ENCODE measurements at regions not wholly inside any gene's neighbourhood (a gene's known extent, or its start where the extent isn't known, plus 50 kb on each side); places are given as distances from the start of the nearest gene placed in this dataset.

GRCh38 chr13:63595811-63596210 lies 2180.2 kb upstream of the PCDH20 start:
- no peak for TF ChIP-seq CTCF (IDR thresholded peaks at IDR 0.05)
- DNase-seq (no peak), ATAC-seq (ENCODE audit: poor library complexity) (no peak)
- Histone ChIP-seq H3K27me3 (ENCODE audit: control insufficient read depth in 1 of 2, insufficient read depth in 2 of 2, low read length in 2 of 2) (no peaks in the 10 kb centered on the region), H3K27ac (ENCODE audit: low read depth in 1 of 2, low read length in 2 of 2) (no peak overlapping the region), H3K36me3 (ENCODE audit: insufficient read depth, low read length) (no peaks in the 10 kb centered on the region), H3K9me3 (ENCODE audit: control insufficient read depth in 1 of 2, insufficient read depth in 1 of 2, low read length in 2 of 2) (peaks cover 0 to 10% of the 10 kb centered on the region in 2 experiments), H3K4me1 (ENCODE audit: insufficient read depth, low read length) (no peaks in the 10 kb centered on the region), H3K4me3 (ENCODE audit: low read length) (no peak overlapping the region)
- Mint-ChIP-seq H3K4me1 (ENCODE audit: low read depth) (no peaks in the 10 kb centered on the region), H3K27ac (no peak overlapping the region), H3K27me3 (no peaks in the 10 kb centered on the region), H3K4me3 (no peak overlapping the region), H3K36me3 (ENCODE audit: low read depth) (no peaks in the 10 kb centered on the region), H3K9me3 (peaks cover 5% of the 10 kb centered on the region)
- ChIA-PET POLR2A (no interaction called here), CTCF (no interaction called here)
- intact Hi-C loops (cut with DNase I, micrococcal nuclease) = no loop called here

GRCh38 chr13:63586467-63586866 lies 2170.8 kb upstream of the PCDH20 start:
- intact Hi-C loops (cut with DNase I, micrococcal nuclease) = no loop called here
- H3K27me3 Mint-ChIP-seq = no peaks in the 10 kb centered on the region
- peaks cover 18% of the 10 kb centered on the region for H3K9me3 Mint-ChIP-seq
- H3K27ac ChIP-seq (ENCODE audit: low read depth in 1 of 2, low read length in 2 of 2) = no peak overlapping the region
- no peak for DNase-seq
- H3K9me3 ChIP-seq (ENCODE audit: control insufficient read depth in 1 of 2, insufficient read depth in 1 of 2, low read length in 2 of 2) = peaks cover 0 to 12% of the 10 kb centered on the region in 2 experiments
- no peak overlapping the region for H3K4me3 Mint-ChIP-seq
- TF ChIP-seq CTCF (IDR thresholded peaks at IDR 0.05) = no peak
- H3K36me3 Mint-ChIP-seq (ENCODE audit: low read depth) = no peaks in the 10 kb centered on the region
- no peaks in the 10 kb centered on the region for H3K4me1 Mint-ChIP-seq (ENCODE audit: low read depth)
- no peaks in the 10 kb centered on the region for H3K36me3 ChIP-seq (ENCODE audit: insufficient read depth, low read length)
- no peak overlapping the region for H3K4me3 ChIP-seq (ENCODE audit: low read length)
- no peak overlapping the region for H3K27ac Mint-ChIP-seq
- no peaks in the 10 kb centered on the region for H3K27me3 ChIP-seq (ENCODE audit: control insufficient read depth in 1 of 2, insufficient read depth in 2 of 2, low read length in 2 of 2)
- H3K4me1 ChIP-seq (ENCODE audit: insufficient read depth, low read length) = no peaks in the 10 kb centered on the region
- ATAC-seq (ENCODE audit: poor library complexity) = no peak
- ChIA-PET CTCF (no interaction called here), POLR2A (no interaction called here)

- no peaks in the 10 kb centered on the region for H3K36me3 ChIP-seq (ENCODE audit: insufficient read depth, low read length)
- H3K27me3 Mint-ChIP-seq = no peaks in the 10 kb centered on the region
- peaks cover 0 to 11% of the 10 kb centered on the region in 2 experiments for H3K9me3 ChIP-seq (ENCODE audit: control insufficient read depth in 1 of 2, insufficient read depth in 1 of 2, low read length in 2 of 2)
- no peaks in the 10 kb centered on the region for H3K27me3 ChIP-seq (ENCODE audit: control insufficient read depth in 1 of 2, insufficient read depth in 2 of 2, low read length in 2 of 2)
- POLR2A ChIA-PET = no interaction called here
- no peak overlapping the region for H3K27ac Mint-ChIP-seq
- ATAC-seq (ENCODE audit: poor library complexity) (no peak), DNase-seq (no peak)
- no peak overlapping the region for H3K4me3 ChIP-seq (ENCODE audit: low read length)
- CTCF ChIA-PET = no interaction called here
- no peaks in the 10 kb centered on the region for H3K4me1 ChIP-seq (ENCODE audit: insufficient read depth, low read length)
- H3K9me3 Mint-ChIP-seq = peaks cover 18% of the 10 kb centered on the region
- no peaks in the 10 kb centered on the region for H3K36me3 Mint-ChIP-seq (ENCODE audit: low read depth)
- no peak for TF ChIP-seq CTCF (IDR thresholded peaks at IDR 0.05)
- no peak overlapping the region for H3K4me3 Mint-ChIP-seq
- H3K27ac ChIP-seq (ENCODE audit: low read depth in 1 of 2, low read length in 2 of 2) = no peak overlapping the region
- intact Hi-C loops (cut with DNase I, micrococcal nuclease) = no loop called here
- H3K4me1 Mint-ChIP-seq (ENCODE audit: low read depth) = no peaks in the 10 kb centered on the region
Observed at GRCh38 chr13:63578796-63579195, 2163.1 kb upstream of the PCDH20 start.
